Activated naive CD4-positive, alpha-beta T cell treated with anti-CD3 and anti-CD28 coated beads, Interleukin-2, amount 50 U/mL, for 72 hours (primary cell): ENCODE measurements at regions not wholly inside any gene's neighbourhood (a gene's known extent, or its start where the extent isn't known, plus 50 kb on each side); places are given as distances from the start of the nearest gene placed in this dataset.
"Not testable (repeated sequence)": the region's sequence is repeated elsewhere in the genome, so short reads cannot be mapped to it uniquely, and the experiment has no call there.

ENCODE experiments used
- ATAC-seq, 2 donors: fragments of 150-1000 bp; cut with Tn5 transposase; 2 replicates each; pipeline ENCODE4 v1.10.0; 2021; ENCODE audit warnings: mild to moderate bottlenecking in 2 of 2, moderate library complexity in 2 of 2
- DNase-seq, 2 donors: peaks; one replicate each; pipeline ENCODE4 v3.0.0; 2021 to 2022; ENCODE audit warnings: low spot score in 2 of 2
- H3K27ac Mint-ChIP-seq, 2 donors: one replicate each; pipeline ENCODE4 v1.8.0; 2022; ENCODE audit warnings: mild to moderate bottlenecking in 2 of 2, mixed read lengths in 2 of 2
- H3K36me3 Mint-ChIP-seq, 2 donors: one replicate each; pipeline ENCODE4 v1.8.0; 2022; ENCODE audit warnings: mixed read lengths in 2 of 2
- H3K9me3 Mint-ChIP-seq, 2 donors: one replicate each; pipeline ENCODE4 v1.8.0; 2022; ENCODE audit warnings: mixed read lengths in 2 of 2

- H3K9me3 Mint-ChIP-seq, ATAC-seq, H3K36me3 Mint-ChIP-seq, H3K27ac Mint-ChIP-seq, DNase-seq: not testable (repeated sequence)
These were observed 100.7 kb downstream of the FOXD2 start for GRCh38 chr1:47538530-47538929.

GRCh38 chr1:47541705-47542104, 103.9 kb downstream of the FOXD2 start:
- DNase-seq, H3K36me3 Mint-ChIP-seq, H3K9me3 Mint-ChIP-seq, H3K27ac Mint-ChIP-seq, ATAC-seq: not testable (repeated sequence)

GRCh38 chr1:47543089-47543488, 105.2 kb downstream of the FOXD2 start:
- H3K36me3 Mint-ChIP-seq, H3K27ac Mint-ChIP-seq, ATAC-seq, DNase-seq, H3K9me3 Mint-ChIP-seq: not testable (repeated sequence)

- no peak overlapping the region for H3K27ac Mint-ChIP-seq
- peaks cover 0 to 5% of the 10 kb centered on the region in 2 donors for H3K36me3 Mint-ChIP-seq
- no peak for DNase-seq
- H3K9me3 Mint-ChIP-seq = peaks cover 3 to 4% of the 10 kb centered on the region in 2 donors
- ATAC-seq = no peak
These were observed 108.2 kb downstream of the FOXD2 start for GRCh38 chr1:47545912-47546483.

GRCh38 chr1:47547753-47548573, 110.1 kb downstream of the FOXD2 start:
- ATAC-seq = no peak
- no peaks in the 10 kb centered on the region for H3K36me3 Mint-ChIP-seq
- H3K27ac Mint-ChIP-seq = no peak overlapping the region
- H3K9me3 Mint-ChIP-seq = no peaks in the 10 kb centered on the region
- DNase-seq = no peak

- no peaks in the 10 kb centered on the region for H3K36me3 Mint-ChIP-seq
- H3K27ac Mint-ChIP-seq = no peak overlapping the region
- H3K9me3 Mint-ChIP-seq = no peaks in the 10 kb centered on the region
- DNase-seq = no peak
- ATAC-seq = no peak
These were observed 110.8 kb downstream of the FOXD2 start for GRCh38 chr1:47548637-47549036.

GRCh38 chr1:47549532-47549931, 111.7 kb downstream of the FOXD2 start:
- DNase-seq (no peak), ATAC-seq (no peak)
- Mint-ChIP-seq H3K9me3 (no peaks in the 10 kb centered on the region), H3K36me3 (no peaks in the 10 kb centered on the region), H3K27ac (no peak overlapping the region)

- Mint-ChIP-seq H3K27ac (no peak overlapping the region), H3K36me3 (no peaks in the 10 kb centered on the region), H3K9me3 (no peaks in the 10 kb centered on the region)
- no peak for ATAC-seq
- DNase-seq = no peak
These were observed 113.1 kb downstream of the FOXD2 start for GRCh38 chr1:47550929-47551328.

GRCh38 chr1:47551971-47552528, 114.2 kb downstream of the FOXD2 start:
- ATAC-seq (no peak), DNase-seq (no peak)
- Mint-ChIP-seq H3K36me3 (no peaks in the 10 kb centered on the region), H3K27ac (no peak overlapping the region), H3K9me3 (no peaks in the 10 kb centered on the region)

GRCh38 chr1:47554082-47554481, 116.2 kb downstream of the FOXD2 start:
- no peaks in the 10 kb centered on the region for H3K36me3 Mint-ChIP-seq
- DNase-seq (no peak), ATAC-seq (no peak)
- no peak overlapping the region for H3K27ac Mint-ChIP-seq
- H3K9me3 Mint-ChIP-seq = no peaks in the 10 kb centered on the region

- Mint-ChIP-seq H3K27ac (no peak overlapping the region), H3K9me3 (no peaks in the 10 kb centered on the region), H3K36me3 (no peaks in the 10 kb centered on the region)
- no peak for DNase-seq
- ATAC-seq = no peak
These were observed 117.1 kb downstream of the FOXD2 start for GRCh38 chr1:47554901-47555300.

GRCh38 chr1:47555306-47555705, 117.5 kb downstream of the FOXD2 start:
- no peak overlapping the region for H3K27ac Mint-ChIP-seq
- no peaks in the 10 kb centered on the region for H3K36me3 Mint-ChIP-seq
- H3K9me3 Mint-ChIP-seq = no peaks in the 10 kb centered on the region
- no peak for DNase-seq
- no peak for ATAC-seq

- no peak for ATAC-seq
- Mint-ChIP-seq H3K27ac (no peak overlapping the region), H3K9me3 (no peaks in the 10 kb centered on the region), H3K36me3 (no peaks in the 10 kb centered on the region)
- DNase-seq = no peak
These were observed 118.2 kb downstream of the FOXD2 start for GRCh38 chr1:47555841-47556560.

GRCh38 chr1:47557066-47557465, 119.2 kb downstream of the FOXD2 start:
- ATAC-seq = no peak
- no peak for DNase-seq
- H3K36me3 Mint-ChIP-seq = no peaks in the 10 kb centered on the region
- H3K27ac Mint-ChIP-seq = no peak overlapping the region
- no peaks in the 10 kb centered on the region for H3K9me3 Mint-ChIP-seq

- H3K36me3 Mint-ChIP-seq = no peaks in the 10 kb centered on the region
- ATAC-seq (no peak), DNase-seq (no peak)
- H3K27ac Mint-ChIP-seq = no peak overlapping the region
- H3K9me3 Mint-ChIP-seq = no peaks in the 10 kb centered on the region
These were observed 121.1 kb downstream of the FOXD2 start for GRCh38 chr1:47558601-47559593.

- H3K27ac Mint-ChIP-seq = no peak overlapping the region
- DNase-seq (no peak), ATAC-seq (no peak)
- H3K9me3 Mint-ChIP-seq = no peaks in the 10 kb centered on the region
- no peaks in the 10 kb centered on the region for H3K36me3 Mint-ChIP-seq
These were observed 122.3 kb downstream of the FOXD2 start for GRCh38 chr1:47559944-47560695.
